NCI-H345 treated with DMSO at 0.1 percent for 48 hours (cell line): ENCODE measurements at regions not wholly inside any gene's neighbourhood (a gene's known extent, or its start where the extent isn't known, plus 50 kb on each side); places are given as distances from the start of the nearest gene placed in this dataset.
"Not testable (repeated sequence)": the region's sequence is repeated elsewhere in the genome, so short reads cannot be mapped to it uniquely, and the experiment has no call there.

Experiments
- DNase-seq: peaks from one replicate; lab custom pipeline; 2025; ENCODE audit not compliant: unreplicated experiment; lab: John Stamatoyannopoulos, UW

- no peak for DNase-seq
Measured at GRCh38 chr7:156046031-156046560, 233.8 kb upstream of the SHH start.

GRCh38 chr7:156043416-156044178 is 231.3 kb upstream of the SHH start:
- no peak for DNase-seq

- DNase-seq, result no peak
Measured at GRCh38 chr7:156041398-156041797, 229.1 kb upstream of the SHH start.

- DNase-seq, result no peak
Measured at GRCh38 chr7:156039971-156040677, 227.9 kb upstream of the SHH start.

DNA sequence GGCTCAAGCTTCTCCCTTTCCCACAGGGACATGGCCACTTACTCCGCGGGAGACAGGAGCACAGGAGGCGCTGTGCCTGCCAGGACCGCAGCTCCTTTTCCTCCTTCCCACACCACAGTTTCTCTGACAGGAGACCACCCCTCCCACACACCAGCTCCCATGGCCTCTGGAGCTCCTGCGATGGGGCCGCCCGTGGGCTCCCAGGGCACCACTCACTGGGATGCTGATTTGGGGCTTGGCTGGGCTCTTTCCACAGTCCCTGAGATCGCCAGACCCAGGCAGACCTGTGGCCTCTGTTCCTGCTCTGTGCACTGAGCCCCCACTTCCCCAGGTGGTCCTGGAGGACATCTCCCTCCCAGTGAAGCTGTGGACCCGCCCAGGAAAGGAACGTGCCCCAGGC is 226.9 kb upstream of the SHH start:
- no peak for DNase-seq

DNA sequence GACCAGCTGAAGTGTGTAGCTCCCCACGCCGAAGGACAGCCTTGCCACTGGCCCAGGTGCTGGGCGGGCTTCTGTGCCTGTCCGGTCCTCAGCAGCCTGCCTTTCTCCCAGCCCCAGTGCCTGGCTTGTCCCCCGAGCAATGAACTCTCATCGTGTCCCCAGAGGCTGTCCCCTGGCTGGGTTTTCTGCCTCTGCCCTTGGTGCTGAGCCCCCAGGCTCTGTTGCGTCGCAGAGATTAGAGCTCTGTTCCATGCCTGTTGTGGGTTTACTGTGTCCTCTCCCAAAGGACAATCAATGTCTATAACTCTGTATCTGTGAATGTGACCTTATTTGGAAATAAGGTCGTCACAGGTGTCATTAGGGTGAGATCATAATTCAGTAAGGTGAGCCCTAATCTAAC is 226.1 kb upstream of the SHH start:
- DNase-seq, result no peak

DNA sequence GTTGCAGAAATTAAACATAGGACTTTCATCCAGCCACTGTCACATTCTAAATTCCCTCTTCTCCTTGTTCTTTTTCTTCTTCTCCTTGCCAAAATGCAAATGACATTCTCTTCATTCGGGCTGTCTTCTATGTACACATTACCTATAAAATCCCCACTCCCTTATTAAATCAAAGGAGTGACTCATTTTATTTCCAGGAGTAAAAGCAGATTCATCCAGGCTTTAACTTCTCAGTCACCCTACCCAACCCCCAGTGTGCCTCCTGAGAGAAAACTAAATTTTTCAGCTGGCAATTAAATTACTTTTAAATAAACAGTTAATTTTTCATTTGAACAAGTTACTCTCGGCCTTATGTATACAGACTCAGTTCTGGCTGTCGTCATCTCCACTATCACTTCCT is 223.9 kb upstream of the SHH start:
- no peak for DNase-seq

DNA sequence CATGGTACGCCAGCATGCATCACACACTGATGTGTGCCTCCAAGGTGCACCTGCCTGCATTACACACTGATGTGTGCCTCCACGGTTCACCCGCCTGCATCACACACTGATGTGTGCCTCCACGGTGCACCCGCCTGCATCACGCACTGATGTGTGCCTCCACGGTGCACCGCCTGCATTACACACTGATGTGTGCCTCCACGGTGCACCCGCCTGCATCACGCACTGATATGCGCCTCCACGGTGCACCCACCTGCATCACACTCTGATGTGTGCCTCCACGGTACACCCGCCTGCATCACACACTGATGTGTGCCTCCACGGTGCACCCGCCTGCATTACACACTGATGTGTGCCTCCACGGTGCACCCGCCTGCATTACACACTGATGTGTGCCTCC is 223.1 kb upstream of the SHH start:
- DNase-seq, result not testable (repeated sequence)

DNA sequence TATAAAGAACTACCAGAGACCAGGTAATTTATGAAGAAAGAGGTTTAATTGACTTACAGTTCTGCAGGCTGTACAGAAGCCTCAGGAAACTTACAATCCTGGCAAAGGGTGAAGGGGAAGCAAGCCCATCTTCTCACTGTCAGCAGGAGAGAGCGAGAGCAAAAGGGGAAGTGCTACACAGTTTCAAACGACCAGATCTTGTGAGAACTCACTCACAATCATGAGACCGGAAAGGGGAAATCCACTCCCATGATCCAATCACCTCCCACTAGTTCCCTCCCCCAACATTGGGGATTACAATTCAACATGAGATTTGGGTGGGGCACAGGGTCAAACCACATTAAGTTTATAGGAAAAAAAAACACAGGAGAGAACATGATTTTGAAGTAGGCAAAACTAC is 222.1 kb upstream of the SHH start:
- DNase-seq, result no peak

DNA sequence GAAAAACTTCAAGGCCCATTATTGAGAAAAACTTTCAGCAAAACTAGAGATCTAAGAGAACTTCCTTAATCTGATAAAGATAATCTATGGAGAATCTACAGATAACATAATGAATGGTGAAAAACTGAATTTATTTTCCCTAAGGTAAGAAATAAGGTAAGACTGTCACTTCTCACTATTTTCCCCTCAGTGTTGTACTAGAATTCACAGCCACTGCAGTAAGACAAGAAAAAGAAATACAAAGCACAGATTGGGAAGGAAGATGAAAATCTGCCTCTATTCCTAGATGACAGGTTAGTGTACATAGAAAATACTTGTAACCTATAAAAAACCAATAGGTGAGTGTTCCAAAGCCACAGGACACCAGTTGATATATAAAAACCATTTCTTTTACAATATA is 220.7 kb upstream of the SHH start:
- DNase-seq, result no peak

DNA sequence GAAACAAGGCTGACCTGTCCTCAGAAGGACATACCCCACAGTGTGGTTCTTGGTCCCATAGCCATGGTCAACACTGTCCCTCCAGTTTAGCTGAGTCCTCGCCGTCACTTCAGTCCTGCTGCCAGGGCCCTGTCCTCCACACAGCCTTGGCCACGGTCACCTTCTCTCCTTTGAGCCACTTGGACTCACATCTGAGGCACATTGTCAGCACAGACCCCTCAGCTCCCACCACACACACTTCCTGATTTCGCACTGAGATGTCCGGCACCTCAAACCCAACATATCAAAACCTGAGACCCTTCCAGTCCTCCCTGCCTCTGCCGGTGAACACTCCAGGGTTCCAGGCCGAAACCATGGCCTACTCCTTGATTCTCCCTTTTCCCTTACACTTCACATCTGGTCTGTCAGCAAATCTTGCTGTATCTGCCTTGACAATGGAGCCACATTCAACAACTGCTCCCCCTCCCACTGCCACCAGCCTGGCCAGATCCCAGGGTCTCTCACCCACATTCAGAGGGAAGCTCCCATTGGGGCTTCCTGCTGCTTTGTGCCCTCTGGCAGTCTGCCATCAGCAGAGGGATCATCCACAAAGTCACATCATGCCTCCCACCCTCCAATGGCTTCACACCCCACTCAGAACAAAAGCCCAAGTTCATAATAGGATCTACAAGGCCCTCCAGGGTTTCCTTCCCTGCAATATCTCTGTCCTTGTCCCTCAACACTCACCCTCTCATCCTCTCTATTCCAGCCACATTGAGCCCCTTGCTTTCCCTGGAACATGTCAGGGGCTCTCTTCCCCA is 219.6 kb upstream of the SHH start:
- DNase-seq, result no peak

DNA sequence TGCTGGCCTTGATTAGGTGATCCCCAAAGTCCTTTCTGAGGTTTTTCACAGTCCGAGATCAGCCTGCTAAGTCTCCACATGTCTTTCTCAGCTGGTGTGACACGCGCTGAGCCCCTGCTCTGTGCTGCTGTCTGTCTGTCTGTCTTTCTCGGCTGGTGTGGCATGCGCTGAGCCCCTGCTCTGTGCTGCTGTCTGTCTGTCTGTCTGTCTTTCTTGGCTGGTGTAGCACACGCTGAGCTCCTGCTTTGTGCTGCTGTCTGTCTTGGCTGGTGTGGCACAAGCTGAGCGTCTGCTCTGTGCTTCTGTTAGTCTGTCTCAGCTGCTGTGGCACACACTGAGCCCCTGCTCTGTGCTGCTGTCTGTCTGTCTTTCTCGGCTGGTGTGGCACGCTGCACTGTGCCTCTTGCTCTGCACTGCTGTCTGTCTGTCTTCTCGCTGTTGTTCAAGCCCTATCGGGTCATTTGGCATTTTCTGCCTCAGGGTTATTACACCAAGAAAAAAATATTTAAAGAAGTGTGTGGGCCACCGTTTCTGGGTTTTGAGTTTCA is 217.3 kb upstream of the SHH start:
- DNase-seq, result no peak

DNA sequence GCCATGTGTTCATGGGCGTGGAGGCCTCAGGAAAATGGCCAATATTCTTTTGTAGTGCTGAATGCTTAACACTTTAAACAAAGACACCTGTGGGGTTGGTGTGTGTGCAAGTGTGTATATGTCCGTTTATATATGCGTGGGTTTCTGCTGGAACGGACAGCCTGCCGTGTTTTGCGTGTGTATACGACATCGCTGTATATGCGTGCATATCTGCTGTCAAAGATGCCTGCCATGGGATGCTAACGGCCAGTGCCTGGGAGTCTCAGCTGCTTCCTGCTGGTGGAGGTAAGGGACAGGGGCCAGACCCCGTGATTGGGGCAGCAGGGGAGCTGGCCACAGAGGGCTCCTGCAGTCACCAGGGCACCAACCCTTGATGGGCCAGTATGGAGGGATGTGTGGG is 216.3 kb upstream of the SHH start:
- DNase-seq, result no peak

DNA sequence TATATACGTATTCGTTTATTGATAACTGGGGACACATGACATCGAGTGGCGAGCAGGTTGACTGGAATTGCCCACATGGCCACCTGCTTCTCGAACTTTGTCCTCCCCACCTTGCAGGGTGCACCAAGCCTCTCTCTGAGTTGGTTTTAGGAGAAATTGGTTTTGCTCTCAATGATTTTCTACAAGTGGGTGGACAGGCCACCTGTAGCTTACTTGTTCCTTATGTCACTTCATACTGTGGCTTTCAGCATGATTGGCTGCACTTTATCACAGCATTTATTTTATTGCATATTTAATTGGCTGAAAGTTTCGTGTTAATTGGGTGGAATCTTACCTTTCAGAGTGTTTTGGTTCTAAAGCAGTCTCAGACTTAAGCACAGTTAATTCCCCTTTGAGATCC is 215.6 kb upstream of the SHH start:
- DNase-seq, result no peak

DNA sequence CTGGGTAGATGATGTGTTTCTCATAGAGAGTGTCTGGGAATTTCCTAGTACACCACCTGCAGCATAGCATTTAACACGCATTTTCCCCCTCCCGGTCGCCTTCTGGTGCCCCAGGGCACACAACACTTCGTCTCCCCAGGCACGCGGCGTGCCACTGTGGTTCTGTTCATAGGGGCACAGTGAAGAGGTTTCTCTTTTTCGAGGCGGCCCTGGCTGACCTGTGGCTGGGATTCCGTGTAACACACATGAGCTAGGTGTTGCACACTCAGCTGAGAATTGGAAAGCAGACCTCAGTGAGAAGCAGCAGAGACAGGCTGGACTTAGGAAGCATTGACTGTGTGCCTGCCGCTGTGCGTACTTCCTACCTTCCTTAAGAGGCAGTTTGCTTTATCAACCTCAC is 214.3 kb upstream of the SHH start:
- no peak for DNase-seq

GRCh38 chr7:156026076-156026600 is 213.9 kb upstream of the SHH start:
- DNase-seq, result no peak

DNA sequence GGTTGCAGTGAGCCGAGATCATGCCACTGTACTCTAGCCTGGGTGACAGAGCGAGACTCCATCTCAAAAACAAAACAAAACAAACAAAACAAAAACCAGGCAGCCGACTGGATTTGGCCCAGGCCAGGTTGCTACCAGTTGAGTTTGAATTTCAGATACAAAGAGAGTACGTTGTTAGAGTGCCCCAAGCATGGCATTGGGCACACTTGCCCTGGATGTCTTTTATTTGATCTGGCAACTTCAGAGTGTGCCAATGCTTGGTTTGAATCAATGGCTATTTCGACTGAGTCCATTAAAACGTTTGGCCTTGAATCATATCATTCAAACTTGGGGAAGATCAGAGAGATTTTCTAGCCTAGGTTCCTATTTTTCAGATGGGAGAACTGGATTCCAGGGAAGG is 213.4 kb upstream of the SHH start:
- DNase-seq, result no peak

- no peak for DNase-seq
Measured at GRCh38 chr7:156024201-156024600, 211.9 kb upstream of the SHH start.

DNA sequence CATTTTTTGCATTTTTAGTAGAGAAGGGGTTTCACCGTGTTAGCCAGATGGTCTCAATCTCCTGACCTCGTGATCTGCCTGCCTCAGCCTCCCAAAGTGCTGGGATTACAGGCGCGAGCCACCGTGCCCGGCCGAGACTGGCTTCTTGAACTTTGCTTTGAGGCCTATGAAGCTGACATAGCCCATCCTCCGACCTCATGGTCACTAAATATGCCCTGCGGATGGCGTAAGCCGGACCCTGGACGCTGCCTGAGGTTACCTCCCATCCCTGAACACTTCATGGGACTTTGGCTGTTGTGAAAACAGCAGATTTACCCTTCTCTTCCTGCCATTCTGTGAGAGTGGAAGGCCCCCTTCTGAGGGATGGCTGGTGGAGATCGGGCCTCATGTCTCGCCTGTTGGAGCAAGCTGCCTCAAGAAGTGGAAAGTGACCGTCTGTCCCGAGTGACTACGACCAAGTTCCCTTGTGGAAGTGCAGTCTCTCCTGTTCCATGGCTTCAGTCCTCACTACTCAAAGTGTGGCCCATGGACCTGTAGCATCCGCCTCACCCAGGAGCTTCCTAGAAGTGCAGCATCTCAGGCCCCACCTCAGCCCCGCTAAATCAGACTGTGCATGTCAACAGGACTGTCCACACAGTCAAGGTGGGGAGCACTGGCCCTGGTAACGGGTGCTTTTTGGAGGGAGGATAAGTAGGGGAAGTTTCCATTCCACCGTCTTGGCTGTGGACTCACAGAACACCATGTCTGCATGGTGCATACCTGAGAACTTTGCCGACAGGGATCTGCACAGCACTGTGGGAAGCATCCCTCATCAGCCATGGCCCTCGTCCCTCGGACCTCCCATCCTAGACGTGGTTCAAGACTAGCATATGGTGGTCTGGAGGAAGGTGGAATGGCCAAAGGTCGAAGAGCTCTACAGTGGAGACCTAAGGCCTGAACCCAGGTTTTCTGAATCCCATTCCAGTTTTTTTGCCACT is 210.5 kb upstream of the SHH start:
- DNase-seq, result no peak

DNA sequence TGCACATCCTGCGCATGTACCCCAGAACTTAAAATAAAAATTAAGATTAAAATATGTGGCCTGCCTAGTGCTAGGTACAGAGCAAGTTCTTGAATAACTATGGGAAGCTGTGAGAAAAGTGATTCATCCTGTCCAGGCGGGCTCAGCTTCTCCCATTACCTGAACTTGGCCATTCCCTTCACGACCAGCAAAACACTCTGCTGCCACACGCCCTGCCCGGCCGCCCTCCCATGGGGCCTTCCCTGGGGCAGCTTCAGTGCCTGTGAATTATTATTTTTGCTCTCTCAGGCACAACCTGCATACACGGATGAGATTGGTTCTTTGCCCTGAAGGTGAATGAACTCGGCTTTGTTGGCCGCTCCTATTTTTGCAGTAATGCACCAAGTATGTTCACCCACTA is 209.2 kb upstream of the SHH start:
- no peak for DNase-seq
